ENCODE measurements at regions not wholly inside any gene's neighbourhood (a gene's known extent, or its start where the extent isn't known, plus 50 kb on each side); places are given as distances from the start of the nearest gene placed in this dataset.
"Not testable (repeated sequence)": the region's sequence is repeated elsewhere in the genome, so short reads cannot be mapped to it uniquely, and the experiment has no call there.

DNA sequence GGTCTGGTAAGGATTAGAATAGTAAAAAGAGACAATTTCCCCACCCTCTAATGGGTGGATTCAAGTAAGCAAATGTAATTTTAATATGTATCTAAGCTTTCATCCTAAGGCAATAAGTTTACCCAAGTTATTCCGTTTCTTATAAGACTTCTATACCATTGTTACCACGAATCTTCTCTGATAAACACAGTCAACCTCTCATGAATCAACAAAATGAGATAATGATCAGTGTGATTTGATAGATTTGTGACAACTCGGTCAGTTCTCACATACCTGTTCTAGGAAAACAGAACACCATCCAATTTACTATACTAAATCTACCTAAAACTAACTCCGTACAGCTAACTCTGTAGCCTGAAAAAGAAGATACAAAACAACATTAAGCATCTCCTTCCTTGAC is 342.1 kb downstream of the TBL1XR1 start:
- Histone ChIP-seq H3K27me3 (ENCODE audit: control insufficient read depth, insufficient read depth, low read length) (no peaks in the 10 kb centered on the region), H3K9me3 (ENCODE audit: control insufficient read depth, insufficient read depth, low read length) (no peaks in the 10 kb centered on the region), H3K36me3 (ENCODE audit: control insufficient read depth, insufficient read depth, low read length) (no peaks in the 10 kb centered on the region), H3K27ac (ENCODE audit: low read depth, low read length) (no peak overlapping the region), H3K4me3 (ENCODE audit: low read depth, low read length) (no peak overlapping the region), H3K4me1 (ENCODE audit: control insufficient read depth, insufficient read depth, low read length) (no peaks in the 10 kb centered on the region)
- WGBS (ENCODE audit: insufficient coverage): no CpG with 5 or more reads among the region's 4 CpGs
- no peak for DNase-seq (ENCODE audit: low read depth in 4 of 6, low spot score in 6 of 6)

- H3K36me3 ChIP-seq (ENCODE audit: control insufficient read depth, insufficient read depth, low read length): no peaks in the 10 kb centered on the region
- H3K4me3 ChIP-seq (ENCODE audit: low read depth, low read length): no peak overlapping the region
- no peaks in the 10 kb centered on the region for H3K9me3 ChIP-seq (ENCODE audit: control insufficient read depth, insufficient read depth, low read length)
- H3K4me1 ChIP-seq (ENCODE audit: control insufficient read depth, insufficient read depth, low read length): no peaks in the 10 kb centered on the region
- WGBS (ENCODE audit: insufficient coverage): 90% methylated on average over 2 of the region's 6 CpGs
- H3K27me3 ChIP-seq (ENCODE audit: control insufficient read depth, insufficient read depth, low read length): no peaks in the 10 kb centered on the region
- H3K27ac ChIP-seq (ENCODE audit: low read depth, low read length): no peak overlapping the region
- peak in 1 of 6 donors; percentile 8 for DNase-seq (ENCODE audit: low read depth in 4 of 6, low spot score in 6 of 6)
These were observed 346.8 kb downstream of the TBL1XR1 start for GRCh38 chr3:176850498-176850897.

GRCh38 chr3:176848431-176849214 is 348.7 kb downstream of the TBL1XR1 start:
- WGBS (ENCODE audit: insufficient coverage): 89% methylated on average over 3 of the region's 4 CpGs
- DNase-seq (ENCODE audit: low read depth in 4 of 6, low spot score in 6 of 6): no peak
- Histone ChIP-seq H3K27me3 (ENCODE audit: control insufficient read depth, insufficient read depth, low read length) (no peaks in the 10 kb centered on the region), H3K27ac (ENCODE audit: low read depth, low read length) (no peak overlapping the region), H3K4me1 (ENCODE audit: control insufficient read depth, insufficient read depth, low read length) (no peaks in the 10 kb centered on the region), H3K4me3 (ENCODE audit: low read depth, low read length) (no peak overlapping the region), H3K9me3 (ENCODE audit: control insufficient read depth, insufficient read depth, low read length) (no peaks in the 10 kb centered on the region), H3K36me3 (ENCODE audit: control insufficient read depth, insufficient read depth, low read length) (no peaks in the 10 kb centered on the region)

GRCh38 chr3:176842914-176843313 is 354.4 kb downstream of the TBL1XR1 start:
- Histone ChIP-seq H3K4me3 (ENCODE audit: low read depth, low read length) (no peak overlapping the region), H3K4me1 (ENCODE audit: control insufficient read depth, insufficient read depth, low read length) (no peaks in the 10 kb centered on the region), H3K9me3 (ENCODE audit: control insufficient read depth, insufficient read depth, low read length) (no peaks in the 10 kb centered on the region), H3K27ac (ENCODE audit: low read depth, low read length) (no peak overlapping the region), H3K36me3 (ENCODE audit: control insufficient read depth, insufficient read depth, low read length) (no peaks in the 10 kb centered on the region), H3K27me3 (ENCODE audit: control insufficient read depth, insufficient read depth, low read length) (no peaks in the 10 kb centered on the region)
- WGBS (ENCODE audit: insufficient coverage): 62% methylated on average over 1 of the region's 2 CpGs
- no peak for DNase-seq (ENCODE audit: low read depth in 4 of 6, low spot score in 6 of 6)

GRCh38 chr3:176840641-176841286 is 356.5 kb downstream of the TBL1XR1 start:
- Histone ChIP-seq H3K36me3 (ENCODE audit: control insufficient read depth, insufficient read depth, low read length) (no peaks in the 10 kb centered on the region), H3K4me1 (ENCODE audit: control insufficient read depth, insufficient read depth, low read length) (no peaks in the 10 kb centered on the region), H3K9me3 (ENCODE audit: control insufficient read depth, insufficient read depth, low read length) (no peaks in the 10 kb centered on the region), H3K4me3 (ENCODE audit: low read depth, low read length) (no peak overlapping the region), H3K27ac (ENCODE audit: low read depth, low read length) (no peak overlapping the region), H3K27me3 (ENCODE audit: control insufficient read depth, insufficient read depth, low read length) (no peaks in the 10 kb centered on the region)
- WGBS (ENCODE audit: insufficient coverage): 100% methylated on average over 1 of the region's 8 CpGs
- DNase-seq (ENCODE audit: low read depth in 4 of 6, low spot score in 6 of 6): no peak

- DNase-seq (ENCODE audit: low read depth in 4 of 6, low spot score in 6 of 6): peak in 4 of 6 donors; percentile 17 to 51 (median 32)
- Histone ChIP-seq H3K36me3 (ENCODE audit: control insufficient read depth, insufficient read depth, low read length) (no peaks in the 10 kb centered on the region), H3K4me1 (ENCODE audit: control insufficient read depth, insufficient read depth, low read length) (no peaks in the 10 kb centered on the region), H3K27me3 (ENCODE audit: control insufficient read depth, insufficient read depth, low read length) (no peaks in the 10 kb centered on the region), H3K9me3 (ENCODE audit: control insufficient read depth, insufficient read depth, low read length) (no peaks in the 10 kb centered on the region), H3K4me3 (ENCODE audit: low read depth, low read length) (no peak overlapping the region), H3K27ac (ENCODE audit: low read depth, low read length) (no peak overlapping the region)
- WGBS (ENCODE audit: insufficient coverage): no CpG with 5 or more reads among the region's 2 CpGs
These were observed 357.4 kb downstream of the TBL1XR1 start for GRCh38 chr3:176839901-176840300.

GRCh38 chr3:176839466-176839865 is 357.8 kb downstream of the TBL1XR1 start:
- Histone ChIP-seq H3K36me3 (ENCODE audit: control insufficient read depth, insufficient read depth, low read length) (no peaks in the 10 kb centered on the region), H3K4me1 (ENCODE audit: control insufficient read depth, insufficient read depth, low read length) (no peaks in the 10 kb centered on the region), H3K9me3 (ENCODE audit: control insufficient read depth, insufficient read depth, low read length) (no peaks in the 10 kb centered on the region), H3K27ac (ENCODE audit: low read depth, low read length) (no peak overlapping the region), H3K4me3 (ENCODE audit: low read depth, low read length) (no peak overlapping the region), H3K27me3 (ENCODE audit: control insufficient read depth, insufficient read depth, low read length) (no peaks in the 10 kb centered on the region)
- 50% methylated on average over 1 of the region's 3 CpGs for WGBS (ENCODE audit: insufficient coverage)
- peak in 4 of 6 donors; percentile 13 to 89 (median 63) for DNase-seq (ENCODE audit: low read depth in 4 of 6, low spot score in 6 of 6)

GRCh38 chr3:176827244-176827643 is 370.0 kb downstream of the TBL1XR1 start:
- not testable (repeated sequence) for H3K4me3 ChIP-seq (ENCODE audit: low read depth, low read length); H3K27ac ChIP-seq (ENCODE audit: low read depth, low read length); H3K9me3 ChIP-seq (ENCODE audit: control insufficient read depth, insufficient read depth, low read length); DNase-seq (ENCODE audit: low read depth in 4 of 6, low spot score in 6 of 6); H3K4me1 ChIP-seq (ENCODE audit: control insufficient read depth, insufficient read depth, low read length); H3K27me3 ChIP-seq (ENCODE audit: control insufficient read depth, insufficient read depth, low read length); H3K36me3 ChIP-seq (ENCODE audit: control insufficient read depth, insufficient read depth, low read length)
- 92% methylated on average over 10 of the region's 15 CpGs for WGBS (ENCODE audit: insufficient coverage)

DNA sequence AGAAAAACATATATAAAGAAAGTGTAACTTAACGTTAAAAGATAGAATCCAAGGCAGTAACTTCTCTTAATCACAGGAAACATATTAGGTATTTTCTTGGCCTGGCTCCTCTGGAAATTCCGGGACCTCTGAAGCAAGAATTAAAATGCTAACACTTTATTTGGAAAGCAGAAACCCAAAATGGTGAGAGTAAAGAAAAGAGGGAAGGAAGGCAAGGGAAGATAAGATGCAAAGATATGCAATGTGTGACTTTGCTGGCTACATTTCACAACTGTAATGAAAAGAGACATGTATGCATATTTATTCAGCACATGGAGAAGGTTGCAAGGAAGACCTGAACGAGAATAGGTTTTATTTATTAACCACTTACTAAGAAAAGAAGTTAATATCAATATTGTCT is 372.5 kb downstream of the TBL1XR1 start:
- Histone ChIP-seq H3K36me3 (ENCODE audit: control insufficient read depth, insufficient read depth, low read length) (no peaks in the 10 kb centered on the region), H3K4me3 (ENCODE audit: low read depth, low read length) (no peak overlapping the region), H3K27me3 (ENCODE audit: control insufficient read depth, insufficient read depth, low read length) (no peaks in the 10 kb centered on the region), H3K27ac (ENCODE audit: low read depth, low read length) (no peak overlapping the region), H3K9me3 (ENCODE audit: control insufficient read depth, insufficient read depth, low read length) (peaks cover 2% of the 10 kb centered on the region), H3K4me1 (ENCODE audit: control insufficient read depth, insufficient read depth, low read length) (no peaks in the 10 kb centered on the region)
- peak in 1 of 6 donors; percentile 23 for DNase-seq (ENCODE audit: low read depth in 4 of 6, low spot score in 6 of 6)
- no CpG with 5 or more reads among the region's 3 CpGs for WGBS (ENCODE audit: insufficient coverage)

DNA sequence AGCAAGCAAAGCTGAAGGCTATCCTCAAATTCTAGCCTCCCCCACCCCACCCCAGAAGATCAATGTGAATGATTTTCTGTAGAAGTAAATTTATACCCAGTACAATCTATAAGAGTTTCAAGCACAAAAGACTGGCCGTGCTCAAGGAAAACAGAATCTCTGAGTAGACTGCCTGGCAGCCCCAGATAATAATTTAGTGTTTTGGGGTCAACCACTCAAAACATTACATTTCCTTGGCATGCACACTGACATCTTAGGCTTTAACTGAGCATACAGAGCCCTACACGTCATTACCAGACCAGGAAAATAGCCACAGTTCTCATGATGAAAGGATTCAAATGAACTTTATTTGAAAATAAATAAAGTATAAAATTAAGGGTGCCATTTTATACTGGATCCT is 376.5 kb downstream of the TBL1XR1 start:
- Histone ChIP-seq H3K27me3 (ENCODE audit: control insufficient read depth, insufficient read depth, low read length) (no peaks in the 10 kb centered on the region), H3K4me3 (ENCODE audit: low read depth, low read length) (no peak overlapping the region), H3K27ac (ENCODE audit: low read depth, low read length) (no peak overlapping the region), H3K4me1 (ENCODE audit: control insufficient read depth, insufficient read depth, low read length) (no peaks in the 10 kb centered on the region), H3K36me3 (ENCODE audit: control insufficient read depth, insufficient read depth, low read length) (no peaks in the 10 kb centered on the region), H3K9me3 (ENCODE audit: control insufficient read depth, insufficient read depth, low read length) (peaks cover 5% of the 10 kb centered on the region)
- no peak for DNase-seq (ENCODE audit: low read depth in 4 of 6, low spot score in 6 of 6)
- WGBS (ENCODE audit: insufficient coverage): no CpG with 5 or more reads among the region's 2 CpGs
